ENCODE measurements at regions not wholly inside any gene's neighbourhood (a gene's known extent, or its start where the extent isn't known, plus 50 kb on each side); places are given as distances from the start of the nearest gene placed in this dataset.

GRCh38 chr2:105617631-105618350 lies 126.9 kb upstream of the NCK2 start:
- no peak for TF ChIP-seq CTCF (IDR thresholded peaks at IDR 0.05)

GRCh38 chr2:105615305-105615704 lies 129.4 kb upstream of the NCK2 start:
- TF ChIP-seq CTCF (IDR thresholded peaks at IDR 0.05), result no peak
- no peaks in the 10 kb centered on the region for H3K9me3 ChIP-seq
- ATAC-seq (ENCODE audit: insufficient number of reproducible peaks, low FRiP score, low read depth) (no peak), DNase-seq (ENCODE audit: low spot score) (no peak)
- no peak overlapping the region for H3K27ac ChIP-seq
- H3K36me3 ChIP-seq, result no peaks in the 10 kb centered on the region
- no peak overlapping the region for H3K4me3 ChIP-seq
- H3K27me3 ChIP-seq (replicated peaks; ENCODE audit: insufficient read depth), result no peaks in the 10 kb centered on the region
- H3K4me1 ChIP-seq (ENCODE audit: control insufficient read depth in 1 of 2, low read depth in 2 of 2), result no peaks in the 10 kb centered on the region

More at GRCh38 chr2:105617631-105618350, 126.9 kb upstream of the NCK2 start:
- H3K4me3 ChIP-seq, result no peak overlapping the region
- H3K27me3 ChIP-seq (replicated peaks; ENCODE audit: insufficient read depth), result no peaks in the 10 kb centered on the region
- no peaks in the 10 kb centered on the region for H3K4me1 ChIP-seq (ENCODE audit: control insufficient read depth in 1 of 2, low read depth in 2 of 2)
- no peaks in the 10 kb centered on the region for H3K9me3 ChIP-seq
- no peaks in the 10 kb centered on the region for H3K36me3 ChIP-seq
- H3K27ac ChIP-seq, result no peak overlapping the region
- DNase-seq (ENCODE audit: low spot score) (no peak), ATAC-seq (ENCODE audit: insufficient number of reproducible peaks, low FRiP score, low read depth) (no peak)

- Histone ChIP-seq H3K4me3 (no peak overlapping the region), H3K4me1 (ENCODE audit: control insufficient read depth in 1 of 2, low read depth in 2 of 2) (peaks cover 3 to 7% of the 10 kb centered on the region in 2 donors), H3K9me3 (no peaks in the 10 kb centered on the region), H3K36me3 (no peaks in the 10 kb centered on the region), H3K27ac (no peak overlapping the region), H3K27me3 (replicated peaks; ENCODE audit: insufficient read depth) (no peaks in the 10 kb centered on the region)
- ATAC-seq (ENCODE audit: insufficient number of reproducible peaks, low FRiP score, low read depth) (no peak), DNase-seq (ENCODE audit: low spot score) (no peak)
- no peak for TF ChIP-seq CTCF (IDR thresholded peaks at IDR 0.05)
Measured at GRCh38 chr2:105611811-105612424, 132.8 kb upstream of the NCK2 start.

- Histone ChIP-seq H3K4me1 (ENCODE audit: control insufficient read depth in 1 of 2, low read depth in 2 of 2) (peaks cover 3 to 7% of the 10 kb centered on the region in 2 donors), H3K4me3 (no peak overlapping the region), H3K27me3 (replicated peaks; ENCODE audit: insufficient read depth) (no peaks in the 10 kb centered on the region), H3K9me3 (no peaks in the 10 kb centered on the region), H3K27ac (no peak overlapping the region), H3K36me3 (no peaks in the 10 kb centered on the region)
- no peak for TF ChIP-seq CTCF (IDR thresholded peaks at IDR 0.05)
- ATAC-seq (ENCODE audit: insufficient number of reproducible peaks, low FRiP score, low read depth) (no peak), DNase-seq (ENCODE audit: low spot score) (no peak)
Measured at GRCh38 chr2:105611333-105611637, 133.4 kb upstream of the NCK2 start.

DNA sequence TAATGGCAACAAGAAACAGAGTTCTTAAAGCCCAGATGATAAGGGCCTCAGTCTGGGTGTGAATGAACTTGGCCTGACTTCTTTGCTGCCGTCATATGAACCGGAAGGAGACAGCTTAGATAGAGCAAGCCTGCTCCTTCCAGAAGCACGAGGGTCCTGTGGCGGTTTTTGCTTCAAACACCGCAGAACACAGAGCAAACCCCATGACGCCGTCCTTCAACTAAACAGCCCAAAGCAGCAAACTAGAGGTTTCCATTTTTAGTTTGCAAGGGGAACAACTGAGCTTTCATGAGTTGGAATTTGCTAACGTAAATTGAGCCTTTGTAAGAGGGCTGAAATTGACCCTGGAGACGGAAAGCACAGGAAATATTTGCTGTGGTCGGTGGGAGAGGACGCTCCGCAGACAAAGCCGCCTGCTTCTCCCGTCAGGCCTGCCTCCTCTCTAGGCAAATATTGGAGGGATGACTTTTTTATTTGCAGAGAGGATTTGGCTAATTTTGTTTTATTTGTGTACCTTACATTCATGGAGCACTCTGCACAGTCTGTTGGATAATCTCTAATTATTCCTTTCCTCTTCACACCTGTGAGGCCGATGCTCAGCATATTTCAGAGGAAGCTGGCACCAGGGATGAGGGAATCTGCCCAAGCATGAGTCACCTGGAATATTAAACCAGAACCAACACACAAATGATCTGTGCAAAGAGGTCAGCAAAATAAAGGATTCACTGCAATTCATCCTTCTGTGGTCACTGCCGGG lies 134.0 kb upstream of the NCK2 start:
- no peaks in the 10 kb centered on the region for H3K36me3 ChIP-seq
- no peaks in the 10 kb centered on the region for H3K9me3 ChIP-seq
- DNase-seq (ENCODE audit: low spot score) (no peak), ATAC-seq (ENCODE audit: insufficient number of reproducible peaks, low FRiP score, low read depth) (no peak)
- no peak overlapping the region for H3K4me3 ChIP-seq
- H3K27ac ChIP-seq, result no peak overlapping the region
- no peak for TF ChIP-seq CTCF (IDR thresholded peaks at IDR 0.05)
- peaks cover 5 to 7% of the 10 kb centered on the region in 2 donors for H3K4me1 ChIP-seq (ENCODE audit: control insufficient read depth in 1 of 2, low read depth in 2 of 2)
- H3K27me3 ChIP-seq (replicated peaks; ENCODE audit: insufficient read depth), result no peaks in the 10 kb centered on the region
